Osteocyte (in vitro differentiated cells): ENCODE measurements at regions not wholly inside any gene's neighbourhood (a gene's known extent, or its start where the extent isn't known, plus 50 kb on each side); places are given as distances from the start of the nearest gene placed in this dataset.

Experiments used
- DNase-seq: peaks from one replicate; pipeline ENCODE4 v3.0.0; 2021; ENCODE audit warnings: mixed read lengths; ENCODE audit not compliant: unreplicated experiment; ENCODE audit errors: extremely low spot score
- H3K27ac Mint-ChIP-seq: one replicate; pipeline ENCODE4 v1.8.0; 2021; ENCODE audit warnings: mild to moderate bottlenecking, mixed read lengths; ENCODE audit not compliant: unreplicated experiment
- H3K27me3 Mint-ChIP-seq: one replicate; pipeline ENCODE4 v1.8.0; 2021; ENCODE audit warnings: mixed read lengths; ENCODE audit not compliant: unreplicated experiment
- H3K36me3 Mint-ChIP-seq: one replicate; pipeline ENCODE4 v1.8.0; 2021; ENCODE audit warnings: mixed read lengths; ENCODE audit not compliant: unreplicated experiment
- H3K4me1 Mint-ChIP-seq: one replicate; pipeline ENCODE4 v1.8.0; 2021; ENCODE audit warnings: mixed read lengths; ENCODE audit not compliant: unreplicated experiment
- H3K4me3 Mint-ChIP-seq: one replicate; pipeline ENCODE4 v1.8.0; 2021; ENCODE audit warnings: mild to moderate bottlenecking, moderate library complexity, mixed read lengths; ENCODE audit not compliant: unreplicated experiment
- H3K9me3 Mint-ChIP-seq: one replicate; pipeline ENCODE4 v1.8.0; 2021; ENCODE audit warnings: mixed read lengths; ENCODE audit not compliant: unreplicated experiment
- CTCF ChIP-seq: fragments of 200-600 bp; sonication (generic); IDR thresholded peaks from 2 replicates; pipeline ENCODE4 v1.5.0; 2021; ENCODE audit warnings: antibody characterized with exemption, mild to moderate bottlenecking, moderate library complexity

- no peak overlapping the region for H3K27ac Mint-ChIP-seq
- no peaks in the 10 kb centered on the region for H3K9me3 Mint-ChIP-seq
- no peaks in the 10 kb centered on the region for H3K36me3 Mint-ChIP-seq
- no peaks in the 10 kb centered on the region for H3K4me1 Mint-ChIP-seq
- no peak overlapping the region for H3K4me3 Mint-ChIP-seq
- no peak for DNase-seq
- TF ChIP-seq CTCF = no peak
- H3K27me3 Mint-ChIP-seq = peaks cover 7% of the 10 kb centered on the region
Observed at GRCh38 chr7:108736221-108736891, 166.7 kb downstream of the DNAJB9 start.

GRCh38 chr7:108770981-108771745 is 201.5 kb downstream of the DNAJB9 start:
- Mint-ChIP-seq H3K27me3 (no peaks in the 10 kb centered on the region), H3K4me1 (no peaks in the 10 kb centered on the region), H3K27ac (no peak overlapping the region), H3K4me3 (no peak overlapping the region), H3K9me3 (no peaks in the 10 kb centered on the region), H3K36me3 (no peaks in the 10 kb centered on the region)
- TF ChIP-seq CTCF = no peak
- DNase-seq = no peak

GRCh38 chr7:108771853-108772252 is 202.2 kb downstream of the DNAJB9 start:
- Mint-ChIP-seq H3K4me3 (no peak overlapping the region), H3K4me1 (no peaks in the 10 kb centered on the region), H3K27me3 (no peaks in the 10 kb centered on the region), H3K9me3 (no peaks in the 10 kb centered on the region), H3K36me3 (no peaks in the 10 kb centered on the region), H3K27ac (no peak overlapping the region)
- no peak for DNase-seq
- no peak for TF ChIP-seq CTCF

GRCh38 chr7:108777966-108778365 is 208.3 kb downstream of the DNAJB9 start:
- Mint-ChIP-seq H3K4me1 (no peaks in the 10 kb centered on the region), H3K36me3 (no peaks in the 10 kb centered on the region), H3K4me3 (no peak overlapping the region), H3K27ac (no peak overlapping the region), H3K9me3 (no peaks in the 10 kb centered on the region), H3K27me3 (no peaks in the 10 kb centered on the region)
- TF ChIP-seq CTCF = no peak
- no peak for DNase-seq

GRCh38 chr7:108789451-108789850 is 219.8 kb downstream of the DNAJB9 start:
- TF ChIP-seq CTCF = no peak
- H3K27ac Mint-ChIP-seq = no peak overlapping the region
- H3K4me3 Mint-ChIP-seq = no peak overlapping the region
- H3K36me3 Mint-ChIP-seq = no peaks in the 10 kb centered on the region
- no peaks in the 10 kb centered on the region for H3K4me1 Mint-ChIP-seq
- no peak for DNase-seq
- peaks cover 16% of the 10 kb centered on the region for H3K9me3 Mint-ChIP-seq
- H3K27me3 Mint-ChIP-seq = no peaks in the 10 kb centered on the region
